HEK293T (cell line): ENCODE measurements at regions not wholly inside any gene's neighbourhood (a gene's known extent, or its start where the extent isn't known, plus 50 kb on each side); places are given as distances from the start of the nearest gene placed in this dataset.

Experiments used
- ARNT ChIP-seq: fragments of 450-650 bp; IDR thresholded peaks from 2 replicates; pipeline ENCODE4 v1.6.1; 2017; ENCODE audit warnings: mild to moderate bottlenecking
- BHLHE40 ChIP-seq: fragments of 450-650 bp; IDR thresholded peaks from 2 replicates; pipeline ENCODE4 v1.6.1; 2016; ENCODE audit warnings: mild to moderate bottlenecking, moderate library complexity, borderline replicate concordance
- ELF4 ChIP-seq: fragments of 450-650 bp; IDR thresholded peaks from 2 replicates; pipeline ENCODE4 v1.6.1; 2017; ENCODE audit warnings: antibody characterized with exemption
- FOXM1 ChIP-seq: fragments of 450-650 bp; IDR thresholded peaks from 2 replicates; pipeline ENCODE4 v1.6.1; 2017; ENCODE audit warnings: mild to moderate bottlenecking, borderline replicate concordance
- L3MBTL2 ChIP-seq: fragments of 450-650 bp; conservative IDR thresholded peaks from 2 replicates; pipeline ENCODE4 v1.6.1; 2016; ENCODE audit warnings: mild to moderate bottlenecking
- SP1 ChIP-seq: fragments of 450-650 bp; IDR thresholded peaks from 2 replicates; pipeline ENCODE4 v1.6.1; 2017
- TARDBP ChIP-seq: fragments of 450-650 bp; IDR thresholded peaks from 2 replicates; pipeline ENCODE4 v1.6.1; 2016

DNA sequence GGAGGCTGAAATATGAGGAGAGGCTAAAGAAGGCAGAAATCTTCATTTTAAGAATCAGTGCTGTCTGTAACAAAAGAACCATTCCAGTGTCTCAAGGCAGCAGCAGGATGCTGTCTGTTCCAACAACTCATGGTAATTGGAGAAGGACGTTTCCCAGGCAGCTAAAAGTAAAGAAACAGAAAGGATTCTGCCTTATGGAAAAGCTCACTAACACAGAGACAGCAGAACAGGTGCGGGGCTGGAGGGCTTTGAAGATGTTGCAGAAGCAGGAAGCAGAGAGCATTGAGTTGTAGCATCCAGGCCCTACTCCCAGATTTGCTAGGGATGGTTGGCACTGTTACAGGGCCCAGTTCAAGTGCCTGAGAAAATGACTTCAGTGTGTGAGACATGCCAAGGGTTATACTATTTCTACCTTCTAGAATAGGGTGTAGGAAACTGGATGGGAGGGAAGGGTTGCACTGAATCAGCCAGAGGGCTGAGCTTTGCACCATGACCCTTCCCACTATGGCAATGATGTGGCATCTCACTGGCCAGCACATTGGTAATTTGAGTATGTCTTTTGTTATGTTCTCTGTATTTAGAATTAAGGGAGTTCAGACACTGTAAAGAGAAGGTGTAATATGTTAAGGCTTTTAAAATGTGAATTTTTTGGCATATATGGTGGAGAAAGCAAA is 160.0 kb upstream of the FBXO33 start:
- no peak for TF ChIP-seq BHLHE40
- TF ChIP-seq SP1: no peak
- no peak for TF ChIP-seq ARNT
- TF ChIP-seq FOXM1: no peak
- TF ChIP-seq ELF4: no peak
- TF ChIP-seq TARDBP: no peak
- TF ChIP-seq L3MBTL2: no peak
